HUES48 (cell line): ENCODE measurements at regions not wholly inside any gene's neighbourhood (a gene's known extent, or its start where the extent isn't known, plus 50 kb on each side); places are given as distances from the start of the nearest gene placed in this dataset.

Source experiments
- H3K27ac ChIP-seq: one replicate; pipeline ENCODE4 v1.7.0; 2013; ENCODE audit warnings: low read depth, low read length, inconsistent platforms
- H3K27me3 ChIP-seq: 2 replicates; pipeline ENCODE4 v1.6.1; 2013; ENCODE audit warnings: mild to moderate bottlenecking, low read length; ENCODE audit not compliant: control insufficient read depth, insufficient read depth
- H3K36me3 ChIP-seq: 2 replicates; pipeline ENCODE4 v1.6.1; 2013; ENCODE audit warnings: low read length; ENCODE audit not compliant: control insufficient read depth, insufficient read depth
- H3K4me1 ChIP-seq: 2 replicates; pipeline ENCODE4 v1.6.1; 2013; ENCODE audit warnings: mild to moderate bottlenecking, low read length; ENCODE audit not compliant: control insufficient read depth, insufficient read depth
- H3K4me3 ChIP-seq: 2 replicates; pipeline ENCODE4 v1.5.1; 2013; ENCODE audit warnings: mild to moderate bottlenecking, low read depth, low read length
- H3K9ac ChIP-seq: 2 replicates; pipeline ENCODE4 v1.6.1; 2013; ENCODE audit warnings: mild to moderate bottlenecking, low read depth, low read length, moderate library complexity
- H3K9me3 ChIP-seq: 2 replicates; pipeline ENCODE4 v1.6.1; 2013; ENCODE audit warnings: low read length; ENCODE audit not compliant: control insufficient read depth, insufficient read depth

- no peaks in the 10 kb centered on the region for H3K36me3 ChIP-seq
- H3K27me3 ChIP-seq, result no peaks in the 10 kb centered on the region
- H3K9ac ChIP-seq, result no peak overlapping the region
- H3K4me1 ChIP-seq, result peaks cover 15% of the 10 kb centered on the region
- no peaks in the 10 kb centered on the region for H3K9me3 ChIP-seq
- H3K27ac ChIP-seq, result no peak overlapping the region
- no peak overlapping the region for H3K4me3 ChIP-seq
These were observed 115.2 kb downstream of the BMP2 start for GRCh38 chr20:6882561-6883291.

- Histone ChIP-seq H3K27me3 (no peaks in the 10 kb centered on the region), H3K4me1 (peaks cover 15% of the 10 kb centered on the region), H3K27ac (no peak overlapping the region), H3K9me3 (no peaks in the 10 kb centered on the region), H3K4me3 (no peak overlapping the region), H3K9ac (no peak overlapping the region), H3K36me3 (no peaks in the 10 kb centered on the region)
These were observed 116.6 kb downstream of the BMP2 start for GRCh38 chr20:6884114-6884513.

GRCh38 chr20:6886065-6886729 lies 118.7 kb downstream of the BMP2 start:
- H3K27ac ChIP-seq, result no peak overlapping the region
- H3K9ac ChIP-seq, result no peak overlapping the region
- H3K27me3 ChIP-seq, result no peaks in the 10 kb centered on the region
- H3K36me3 ChIP-seq, result no peaks in the 10 kb centered on the region
- no peak overlapping the region for H3K4me3 ChIP-seq
- H3K9me3 ChIP-seq, result no peaks in the 10 kb centered on the region
- H3K4me1 ChIP-seq, result peaks cover 15% of the 10 kb centered on the region

GRCh38 chr20:6887966-6888365 lies 120.5 kb downstream of the BMP2 start:
- Histone ChIP-seq H3K4me1 (peaks cover 15% of the 10 kb centered on the region), H3K27me3 (no peaks in the 10 kb centered on the region)

GRCh38 chr20:6888736-6889395 lies 121.4 kb downstream of the BMP2 start:
- no peaks in the 10 kb centered on the region for H3K27me3 ChIP-seq
- no peak overlapping the region for H3K4me3 ChIP-seq
- H3K9me3 ChIP-seq, result no peaks in the 10 kb centered on the region
- H3K9ac ChIP-seq, result no peak overlapping the region
- no peaks in the 10 kb centered on the region for H3K36me3 ChIP-seq
- peaks cover 15% of the 10 kb centered on the region for H3K4me1 ChIP-seq
- no peak overlapping the region for H3K27ac ChIP-seq

More at GRCh38 chr20:6887966-6888365, 120.5 kb downstream of the BMP2 start:
- Histone ChIP-seq H3K9ac (no peak overlapping the region), H3K36me3 (no peaks in the 10 kb centered on the region), H3K27ac (no peak overlapping the region), H3K9me3 (no peaks in the 10 kb centered on the region), H3K4me3 (no peak overlapping the region)

GRCh38 chr20:6892724-6893123 lies 125.2 kb downstream of the BMP2 start:
- H3K27ac ChIP-seq, result no peak overlapping the region
- H3K9ac ChIP-seq, result no peak overlapping the region
- H3K4me3 ChIP-seq, result no peak overlapping the region
- no peaks in the 10 kb centered on the region for H3K4me1 ChIP-seq
- no peaks in the 10 kb centered on the region for H3K9me3 ChIP-seq
- no peaks in the 10 kb centered on the region for H3K36me3 ChIP-seq
- no peaks in the 10 kb centered on the region for H3K27me3 ChIP-seq

GRCh38 chr20:6898928-6899327 lies 131.4 kb downstream of the BMP2 start:
- no peak overlapping the region for H3K27ac ChIP-seq
- no peaks in the 10 kb centered on the region for H3K36me3 ChIP-seq
- H3K9ac ChIP-seq, result no peak overlapping the region
- H3K9me3 ChIP-seq, result no peaks in the 10 kb centered on the region
- no peak overlapping the region for H3K4me3 ChIP-seq
- H3K4me1 ChIP-seq, result peaks cover 15% of the 10 kb centered on the region
- H3K27me3 ChIP-seq, result no peaks in the 10 kb centered on the region

- H3K9ac ChIP-seq, result no peak overlapping the region
- no peaks in the 10 kb centered on the region for H3K36me3 ChIP-seq
- H3K4me3 ChIP-seq, result no peak overlapping the region
- H3K27ac ChIP-seq, result peak overlapping the region; percentile 87
- H3K27me3 ChIP-seq, result no peaks in the 10 kb centered on the region
- no peaks in the 10 kb centered on the region for H3K9me3 ChIP-seq
- peaks cover 37% of the 10 kb centered on the region for H3K4me1 ChIP-seq
These were observed 139.4 kb downstream of the BMP2 start for GRCh38 chr20:6906871-6907270.

GRCh38 chr20:6908673-6909072 lies 141.2 kb downstream of the BMP2 start:
- peak overlapping the region; percentile 87 for H3K27ac ChIP-seq
- H3K4me1 ChIP-seq, result peaks cover 37% of the 10 kb centered on the region
- no peak overlapping the region; the same call in 1 of the 2 replicates for H3K4me3 ChIP-seq
- no peaks in the 10 kb centered on the region for H3K36me3 ChIP-seq
- no peaks in the 10 kb centered on the region for H3K27me3 ChIP-seq
- H3K9ac ChIP-seq, result 0 out of 2 replicates have a peak overlapping the region, but pooled peaks have one; percentile 8
- no peaks in the 10 kb centered on the region for H3K9me3 ChIP-seq

GRCh38 chr20:6909608-6910007 lies 142.1 kb downstream of the BMP2 start:
- H3K4me3 ChIP-seq, result no peak overlapping the region
- H3K27ac ChIP-seq, result peak overlapping the region; percentile 87
- peaks cover 44% of the 10 kb centered on the region for H3K4me1 ChIP-seq
- H3K27me3 ChIP-seq, result no peaks in the 10 kb centered on the region
- H3K9ac ChIP-seq, result 0 out of 2 replicates have a peak overlapping the region, but pooled peaks have one; percentile 25
- no peaks in the 10 kb centered on the region for H3K36me3 ChIP-seq
- H3K9me3 ChIP-seq, result no peaks in the 10 kb centered on the region

- peak overlapping the region; percentile 25 for H3K27ac ChIP-seq
- no peaks in the 10 kb centered on the region for H3K9me3 ChIP-seq
- H3K36me3 ChIP-seq, result no peaks in the 10 kb centered on the region
- no peak overlapping the region for H3K9ac ChIP-seq
- no peak overlapping the region for H3K4me3 ChIP-seq
- H3K4me1 ChIP-seq, result peaks cover 26% of the 10 kb centered on the region
- H3K27me3 ChIP-seq, result no peaks in the 10 kb centered on the region
These were observed 147.5 kb downstream of the BMP2 start for GRCh38 chr20:6914986-6915385.
